IMR-90 (cell line): ENCODE measurements at regions not wholly inside any gene's neighbourhood (a gene's known extent, or its start where the extent isn't known, plus 50 kb on each side); places are given as distances from the start of the nearest gene placed in this dataset.

Experiments
- ATAC-seq: fragments of 200-7000 bp; cut with Tn5 transposase; 2 replicates; pipeline ENCODE4 v1.9.1; 2020; ENCODE audit warnings: low read depth, mild to moderate bottlenecking, moderate library complexity
- BruUV-seq: library from RNA; stranded (reverse); fragments of 400-500 nt; replicated peaks from 2 replicates; lab custom pipeline; 2021; lab: Mats Ljungman, UMichigan
- CTCF ChIA-PET: fragments of 300-600 bp; formaldehyde crosslinking; extraction: SDS; loops from one replicate; lab custom pipeline; 2021; ENCODE audit warnings: antibody characterized with exemption; lab: Yijun Ruan, JAX
- POLR2A ChIA-PET: fragments of 300-600 bp; sonication (Branson Sonifier 250); formaldehyde crosslinking; loops from one replicate; lab custom pipeline; 2022; ENCODE audit warnings: antibody characterized with exemption; ENCODE audit not compliant: unreplicated experiment; lab: Charles Lee
- DNase-seq: peaks from one replicate; pipeline ENCODE4 v3.0.0; 2013
- H2AFZ ChIP-seq: replicated peaks from 2 replicates; pipeline ENCODE3; 2013; ENCODE audit warnings: low read length, mild to moderate bottlenecking; ENCODE audit not compliant: poor library complexity
- H2AK5ac ChIP-seq: 2 replicates; pipeline ENCODE4 v1.6.1; 2013; ENCODE audit warnings: low read depth, low read length, inconsistent platforms
- H2AK9ac ChIP-seq: replicated peaks from 2 replicates; pipeline ENCODE3; 2013; ENCODE audit warnings: mild to moderate bottlenecking, low read depth, low read length, moderate library complexity; ENCODE audit not compliant: poor library complexity
- H2BK120ac ChIP-seq: 2 replicates; pipeline ENCODE4 v1.6.1; 2013; ENCODE audit warnings: low read depth, low read length, inconsistent platforms
- H2BK15ac ChIP-seq: 3 replicates; pipeline ENCODE4 v1.6.1; 2013; ENCODE audit warnings: low read depth, low read length, inconsistent platforms
- H2BK20ac ChIP-seq: 2 replicates; pipeline ENCODE4 v1.6.1; 2013; ENCODE audit warnings: low read depth, mild to moderate bottlenecking, inconsistent platforms, low read length, moderate library complexity
- H2BK5ac ChIP-seq: 2 replicates; pipeline ENCODE4 v1.6.1; 2013; ENCODE audit warnings: mild to moderate bottlenecking, low read depth, low read length, inconsistent platforms; ENCODE audit not compliant: poor library complexity, severe bottlenecking
- H3K14ac ChIP-seq: replicated peaks from 2 replicates; pipeline ENCODE4 v1.6.1; 2013; ENCODE audit warnings: low read depth, low read length, inconsistent platforms
- H3K18ac ChIP-seq: 2 replicates; pipeline ENCODE4 v1.6.1; 2013; ENCODE audit warnings: low read depth, low read length, control low read depth
- H3K23ac ChIP-seq: 2 replicates; pipeline ENCODE4 v1.6.1; 2013; ENCODE audit warnings: low read depth, low read length, inconsistent platforms
- H3K27ac ChIP-seq: 2 replicates; pipeline ENCODE4 v1.5.1; 2013; ENCODE audit warnings: mild to moderate bottlenecking, control low read depth, low read length; ENCODE audit not compliant: insufficient read depth
- H3K27me3 ChIP-seq: 2 replicates; pipeline ENCODE4 v1.6.1; 2013; ENCODE audit warnings: low read length; ENCODE audit not compliant: control insufficient read depth, insufficient read depth
- H3K36me3 ChIP-seq: 2 replicates; pipeline ENCODE4 v1.6.1; 2013; ENCODE audit warnings: low read length, mixed read lengths; ENCODE audit not compliant: control insufficient read depth, insufficient read depth
- H3K4ac ChIP-seq: 2 replicates; pipeline ENCODE4 v1.6.1; 2013; ENCODE audit warnings: low read depth, low read length, inconsistent platforms
- H3K4me1 ChIP-seq: 2 replicates; pipeline ENCODE4 v1.6.1; 2013; ENCODE audit warnings: low read length, mixed read lengths; ENCODE audit not compliant: control insufficient read depth, insufficient read depth
- H3K4me2 ChIP-seq: 2 replicates; pipeline ENCODE4 v1.6.1; 2013; ENCODE audit warnings: low read depth, mild to moderate bottlenecking, control low read depth, low read length, moderate library complexity
- H3K4me3 ChIP-seq: 2 replicates; pipeline ENCODE4 v1.5.1; 2013; ENCODE audit warnings: low read depth, mild to moderate bottlenecking, control low read depth, low read length, moderate library complexity; ENCODE audit not compliant: insufficient read depth
- H3K56ac ChIP-seq: 2 replicates; pipeline ENCODE4 v1.6.1; 2013; ENCODE audit warnings: low read length, inconsistent platforms; ENCODE audit not compliant: insufficient read depth; ENCODE audit errors: extremely low read depth
- H3K79me1 ChIP-seq, 2 experiments: 2 replicates each; pipeline ENCODE4 v1.6.1; 2013; ENCODE audit warnings: low read length in 2 of 2, inconsistent platforms in 1 of 2, low read depth in 1 of 2
- H3K9ac ChIP-seq: 2 replicates; pipeline ENCODE4 v1.6.1; 2013; ENCODE audit warnings: low read depth, low read length, control low read depth
- H3K9me1 ChIP-seq: 2 replicates; pipeline ENCODE4 v1.6.1; 2013; ENCODE audit warnings: low read length, inconsistent platforms; ENCODE audit not compliant: insufficient read depth
- H3K9me3 ChIP-seq: 2 replicates; pipeline ENCODE4 v1.6.1; 2013; ENCODE audit warnings: low read length; ENCODE audit not compliant: control insufficient read depth, insufficient read depth
- H4K20me1 ChIP-seq: 2 replicates; pipeline ENCODE4 v1.6.1; 2013; ENCODE audit warnings: low read length, inconsistent platforms; ENCODE audit not compliant: insufficient read depth
- H4K5ac ChIP-seq: 2 replicates; pipeline ENCODE4 v1.6.1; 2013; ENCODE audit warnings: mild to moderate bottlenecking, low read depth, low read length, control low read depth
- H4K8ac ChIP-seq, 2 experiments: 2 replicates each; pipeline ENCODE4 v1.6.1; 2013; ENCODE audit warnings: low read depth in 2 of 2, low read length in 2 of 2, control low read depth in 1 of 2, inconsistent platforms in 1 of 2
- H4K91ac ChIP-seq: 2 replicates; pipeline ENCODE4 v1.6.1; 2013; ENCODE audit warnings: low read depth, low read length, inconsistent platforms; ENCODE audit not compliant: insufficient read depth
- NFE2L2 ChIP-seq: fragments of 150-350 bp; IDR thresholded peaks from 2 replicates; pipeline ENCODE4 v1.6.1; 2016; ENCODE audit warnings: low read depth, mild to moderate bottlenecking, low read length
- WGBS, 2 experiments: methylation state at CpG; one replicate each; pipeline versions ENCODE4 v1.1.5 to v1.1.7; 2013; ENCODE audit warnings: missing lambda C conversion rate in 2 of 2; ENCODE audit not compliant: insufficient read length in 1 of 2; ENCODE audit errors: extremely low coverage in 2 of 2; 5-methylcytosine and 5-hydroxymethylcytosine counted together
- dilution Hi-C: fragments of 300-500 bp; cut with HindIII; formaldehyde crosslinking; loops from one replicate; pipeline ENCODE4 v1.14.3; 2018; ENCODE audit warnings: low sequenced_read_pairs; ENCODE audit not compliant: unreplicated experiment
- in situ Hi-C: fragments of 300-500 bp; cut with MboI; formaldehyde crosslinking; loops from 3 replicates; pipeline ENCODE4 v1.14.3; 2019; ENCODE audit warnings: low sequenced_read_pairs, inconsistent platforms, mixed read lengths
- intact Hi-C: fragments of 100-400 bp; cut with micrococcal nuclease; formaldehyde crosslinking; loops from 2 replicates; pipeline ENCODE4 v1.10.0; 2022

- TF ChIP-seq NFE2L2, result no peak
- CTCF ChIA-PET, result no interaction called here
- POLR2A ChIA-PET, result no interaction called here
Measured at GRCh38 chr12:114096461-114096860, 130.3 kb upstream of the RBM19 start.

More at GRCh38 chr12:114096461-114096860, 130.3 kb upstream of the RBM19 start:
- no peak overlapping the region for H2AK5ac ChIP-seq
- H4K91ac ChIP-seq, result no peak overlapping the region
- no peak overlapping the region for H2AFZ ChIP-seq
- no peak overlapping the region for H3K56ac ChIP-seq
- no peak overlapping the region for H3K4ac ChIP-seq
- H2BK120ac ChIP-seq, result no peak overlapping the region
- H3K79me1 ChIP-seq, result no peaks in the 10 kb centered on the region
- no peak overlapping the region for H2BK15ac ChIP-seq
- no peaks in the 10 kb centered on the region for H3K27me3 ChIP-seq
- H3K14ac ChIP-seq, result no peak overlapping the region
- intact Hi-C loops (no loop called here), dilution Hi-C loops (no loop called here), in situ Hi-C loops (no loop called here)
- no peak overlapping the region for H2BK20ac ChIP-seq
- H2AK9ac ChIP-seq, result no peak overlapping the region
- no peaks in the 10 kb centered on the region for H3K36me3 ChIP-seq
- DNase-seq, result peak; percentile 31
- no peak overlapping the region for H4K5ac ChIP-seq
- H3K18ac ChIP-seq, result no peak overlapping the region
- ATAC-seq, result no peak
- no peak overlapping the region for H2BK5ac ChIP-seq
- no peaks in the 10 kb centered on the region for H4K20me1 ChIP-seq
- no peak overlapping the region for H3K9ac ChIP-seq
- H3K23ac ChIP-seq, result no peak overlapping the region
- WGBS, 2 experiments, result no CpG with 5 or more reads among the region's 1 CpG
- no peaks in the 10 kb centered on the region for H3K4me1 ChIP-seq
- H3K27ac ChIP-seq, result no peak overlapping the region
- no peak overlapping the region for H3K4me3 ChIP-seq
- BruUV-seq, result no TSS peak
- no peaks in the 10 kb centered on the region for H3K9me3 ChIP-seq
- H4K8ac ChIP-seq, result no peak overlapping the region
- H3K9me1 ChIP-seq, result no peaks in the 10 kb centered on the region
- no peak overlapping the region for H3K4me2 ChIP-seq
